GM12873 (cell line): ENCODE measurements at regions not wholly inside any gene's neighbourhood (a gene's known extent, or its start where the extent isn't known, plus 50 kb on each side); places are given as distances from the start of the nearest gene placed in this dataset.
A peak's percentile ranks its signal among the peaks of the same experiment; 100 is the strongest.

Experiments
- TF ChIP-seq, protein P1 (sequence below): IDR thresholded peaks from 2 replicates; pipeline ENCODE4 v1.5.1; 2012; ENCODE audit warnings: low read depth, mild to moderate bottlenecking, moderate library complexity, low read length, control low read depth; ENCODE audit not compliant: insufficient read depth; ENCODE audit errors: missing control alignments

DNA sequence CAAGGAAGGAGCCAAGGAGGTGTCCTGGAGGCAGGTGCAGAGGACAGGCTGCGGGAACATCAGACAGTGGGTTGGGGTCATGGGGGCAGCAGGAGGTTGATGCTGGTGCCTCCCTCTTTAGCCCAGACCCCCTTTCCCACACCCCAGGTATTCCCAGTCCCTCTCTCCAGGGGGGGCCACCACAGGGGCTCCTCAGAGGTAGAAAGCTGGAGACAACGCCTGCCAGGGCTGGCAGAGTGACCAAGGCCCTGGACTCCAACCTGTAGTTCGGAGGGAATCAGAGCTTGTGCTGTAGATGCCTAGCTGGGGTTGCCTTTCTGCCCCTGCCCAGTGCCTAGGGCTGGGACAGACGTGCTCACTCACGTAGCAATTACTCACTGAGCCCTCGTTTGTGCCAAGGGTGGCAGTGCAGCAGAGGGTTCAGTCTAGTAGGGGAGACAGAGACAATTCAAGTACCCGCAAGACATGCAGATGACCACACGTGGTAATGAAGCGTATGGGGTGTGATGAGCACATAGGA is 148.2 kb downstream of the PTPRU start:
- TF ChIP-seq, protein P1, sequence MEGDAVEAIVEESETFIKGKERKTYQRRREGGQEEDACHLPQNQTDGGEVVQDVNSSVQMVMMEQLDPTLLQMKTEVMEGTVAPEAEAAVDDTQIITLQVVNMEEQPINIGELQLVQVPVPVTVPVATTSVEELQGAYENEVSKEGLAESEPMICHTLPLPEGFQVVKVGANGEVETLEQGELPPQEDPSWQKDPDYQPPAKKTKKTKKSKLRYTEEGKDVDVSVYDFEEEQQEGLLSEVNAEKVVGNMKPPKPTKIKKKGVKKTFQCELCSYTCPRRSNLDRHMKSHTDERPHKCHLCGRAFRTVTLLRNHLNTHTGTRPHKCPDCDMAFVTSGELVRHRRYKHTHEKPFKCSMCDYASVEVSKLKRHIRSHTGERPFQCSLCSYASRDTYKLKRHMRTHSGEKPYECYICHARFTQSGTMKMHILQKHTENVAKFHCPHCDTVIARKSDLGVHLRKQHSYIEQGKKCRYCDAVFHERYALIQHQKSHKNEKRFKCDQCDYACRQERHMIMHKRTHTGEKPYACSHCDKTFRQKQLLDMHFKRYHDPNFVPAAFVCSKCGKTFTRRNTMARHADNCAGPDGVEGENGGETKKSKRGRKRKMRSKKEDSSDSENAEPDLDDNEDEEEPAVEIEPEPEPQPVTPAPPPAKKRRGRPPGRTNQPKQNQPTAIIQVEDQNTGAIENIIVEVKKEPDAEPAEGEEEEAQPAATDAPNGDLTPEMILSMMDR: no peak

DNA sequence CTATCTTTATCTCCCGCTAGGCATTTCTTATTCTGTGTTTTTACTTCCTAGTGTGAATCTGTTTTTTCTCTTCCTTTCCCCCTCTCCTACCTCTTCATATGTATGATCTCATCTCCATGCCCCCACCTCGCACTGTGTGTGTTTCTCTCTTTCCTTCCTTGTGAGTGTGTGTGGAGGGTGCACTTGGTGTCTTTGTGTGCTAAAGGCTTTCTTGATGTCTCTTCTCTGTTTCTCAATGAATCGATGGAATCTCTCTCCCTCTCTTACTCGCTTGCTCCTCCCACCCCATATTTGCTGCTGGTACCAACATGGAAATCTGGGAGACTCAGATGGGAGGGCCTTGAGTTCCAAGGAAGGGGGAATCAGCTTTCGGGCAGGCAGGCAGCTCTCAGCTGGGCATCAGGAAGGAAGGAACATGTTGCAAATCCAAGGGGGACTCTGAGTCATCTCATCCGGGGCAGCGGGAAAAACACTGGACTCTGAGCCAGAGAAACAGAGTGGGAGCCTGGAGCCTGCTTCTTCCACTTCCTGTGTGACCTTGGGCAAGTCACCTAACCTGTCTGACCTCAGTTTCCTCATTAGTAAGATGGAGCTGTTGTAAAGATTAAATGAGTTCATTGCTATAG is 147.5 kb downstream of the PTPRU start:
- TF ChIP-seq, protein P1: no peak

GRCh38 chr1:29382851-29383745 is 146.8 kb downstream of the PTPRU start:
- TF ChIP-seq, protein P1: no peak

DNA sequence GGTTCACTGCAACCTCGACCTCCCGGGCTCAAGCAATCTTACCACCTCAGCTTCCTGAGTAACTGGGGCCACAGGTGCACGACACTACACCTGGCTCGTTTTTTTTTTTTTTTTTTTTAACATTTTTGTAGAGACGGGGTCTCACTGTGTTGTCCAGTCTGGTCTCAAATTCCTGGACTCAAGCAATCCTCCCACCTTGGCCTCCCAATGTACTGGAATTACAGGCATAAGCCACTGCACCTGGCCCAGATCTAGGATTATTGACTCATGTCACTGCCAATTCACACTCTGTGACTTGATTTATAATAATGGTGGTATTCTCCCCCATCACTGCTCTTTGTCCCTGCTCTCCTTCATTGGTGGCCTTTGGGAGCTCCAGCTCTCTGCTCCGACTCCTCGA is 145.1 kb downstream of the PTPRU start:
- TF ChIP-seq, protein P1: no peak

GRCh38 chr1:29380532-29380931 is 144.2 kb downstream of the PTPRU start:
- TF ChIP-seq, protein P1: no peak

DNA sequence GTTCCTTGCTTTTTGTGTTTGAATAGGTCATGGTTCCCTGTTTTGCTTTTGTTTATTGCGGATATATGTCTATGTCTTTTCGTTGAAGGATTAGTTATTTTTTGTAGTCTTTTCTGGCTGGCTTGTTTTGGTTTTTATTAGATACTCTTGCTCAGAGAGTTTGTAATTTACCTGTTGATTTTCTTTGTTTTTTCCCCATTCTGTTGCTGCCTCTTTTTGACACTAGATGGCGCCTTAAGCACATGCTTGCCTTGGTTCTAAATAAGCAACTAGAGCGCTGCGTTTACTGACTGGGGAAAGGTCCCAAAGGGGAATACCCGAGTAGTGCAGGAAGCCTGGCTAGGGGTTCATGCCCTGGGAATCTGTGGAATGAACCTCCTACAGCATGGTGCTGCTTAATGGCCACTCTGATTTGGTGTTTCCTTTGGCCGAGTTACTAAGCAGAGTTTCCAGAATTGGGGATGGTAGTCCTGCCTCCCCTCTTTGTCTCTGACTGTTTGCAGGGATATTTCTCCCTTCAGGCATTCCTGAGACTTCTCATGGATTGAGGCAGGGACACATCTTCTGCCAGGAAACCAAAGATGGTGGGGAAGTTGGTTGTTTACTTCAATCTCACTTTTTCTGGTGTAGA is 143.2 kb downstream of the PTPRU start:
- TF ChIP-seq, protein P1: peak; percentile 72
